DMS53 treated with DMSO at 0.1 percent for 48 hours (cell line): ENCODE measurements at regions not wholly inside any gene's neighbourhood (a gene's known extent, or its start where the extent isn't known, plus 50 kb on each side); places are given as distances from the start of the nearest gene placed in this dataset.

ENCODE experiments used
- DNase-seq: peaks from one replicate; lab custom pipeline; 2025; ENCODE audit not compliant: unreplicated experiment; lab: John Stamatoyannopoulos, UW

DNA sequence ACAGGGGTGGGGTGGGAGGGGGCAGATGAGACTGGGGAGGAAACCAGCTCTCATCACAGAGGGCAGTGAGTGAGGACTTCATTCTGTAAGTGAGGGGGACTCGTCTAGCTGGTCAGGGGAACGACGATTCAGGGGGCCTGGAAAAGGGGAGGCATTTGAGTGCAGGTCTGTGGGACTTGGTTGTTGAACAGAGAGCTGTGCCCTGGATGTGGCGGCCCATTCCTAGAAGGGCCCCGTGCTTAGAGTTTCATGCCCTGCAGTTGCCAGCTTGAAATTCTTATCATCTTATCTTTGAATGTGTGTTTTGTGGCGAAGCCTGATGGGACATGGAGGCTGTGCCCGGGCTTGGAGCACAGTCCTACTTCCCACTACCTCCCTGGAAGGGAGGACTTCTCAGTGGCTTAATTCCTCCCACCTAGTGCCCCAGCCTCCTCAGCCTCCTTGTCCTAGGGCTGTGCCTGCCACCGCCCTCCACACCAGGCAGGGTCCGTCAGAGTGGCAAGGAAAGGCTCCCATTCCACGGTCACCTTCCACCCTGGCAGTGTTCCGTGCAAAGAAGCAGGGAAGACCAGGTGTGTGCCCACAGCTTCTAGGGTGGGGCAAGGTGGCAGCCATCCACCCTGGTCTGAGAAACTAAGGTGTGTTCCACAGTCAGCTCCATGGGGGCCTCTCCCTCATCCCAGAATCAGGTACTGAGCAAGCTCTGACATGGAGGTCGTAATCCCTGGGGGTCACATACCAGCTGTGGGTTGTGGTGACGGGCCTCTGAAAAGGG is 59.7 kb upstream of the LMO1 start:
- DNase-seq = no peak

DNA sequence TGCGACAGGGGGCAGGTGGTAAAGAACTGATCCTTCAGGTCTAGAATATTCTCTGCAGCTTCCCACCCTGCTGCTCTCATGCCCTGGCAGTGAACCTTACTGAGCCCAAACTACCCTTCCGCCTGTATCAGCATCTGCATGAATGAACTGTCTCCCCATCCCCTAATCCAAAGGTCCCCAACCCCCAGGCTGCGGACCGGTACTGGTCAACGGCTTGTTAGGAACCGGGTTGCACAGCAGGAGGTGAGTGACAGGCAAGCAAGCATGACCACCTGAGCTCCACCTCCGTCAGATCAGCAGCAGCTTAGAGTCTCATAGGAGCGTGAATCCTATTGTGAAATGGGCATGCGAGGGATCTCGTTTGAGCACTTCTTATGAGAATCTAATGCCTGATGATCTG is 58.2 kb upstream of the LMO1 start:
- no peak for DNase-seq

DNA sequence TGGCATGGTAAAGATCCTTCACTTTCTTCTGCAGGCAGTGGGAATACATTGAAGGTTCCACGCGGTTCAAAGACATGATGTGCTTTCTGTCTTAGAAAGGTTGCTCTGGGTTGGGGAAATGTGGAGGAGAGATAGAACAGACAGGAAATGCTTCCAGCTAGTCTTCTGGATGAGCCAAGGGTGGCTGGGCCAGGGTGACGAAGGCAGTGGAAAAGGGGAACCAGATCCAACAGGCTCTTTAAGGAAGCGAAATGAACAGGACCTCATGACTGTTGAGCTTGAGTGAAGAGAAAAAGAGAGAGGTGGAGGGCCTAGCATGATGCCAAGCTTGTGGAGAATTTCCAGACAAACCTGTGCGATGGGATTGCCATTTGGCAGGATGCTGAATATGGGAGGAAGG is 56.4 kb upstream of the LMO1 start:
- DNase-seq = no peak

DNA sequence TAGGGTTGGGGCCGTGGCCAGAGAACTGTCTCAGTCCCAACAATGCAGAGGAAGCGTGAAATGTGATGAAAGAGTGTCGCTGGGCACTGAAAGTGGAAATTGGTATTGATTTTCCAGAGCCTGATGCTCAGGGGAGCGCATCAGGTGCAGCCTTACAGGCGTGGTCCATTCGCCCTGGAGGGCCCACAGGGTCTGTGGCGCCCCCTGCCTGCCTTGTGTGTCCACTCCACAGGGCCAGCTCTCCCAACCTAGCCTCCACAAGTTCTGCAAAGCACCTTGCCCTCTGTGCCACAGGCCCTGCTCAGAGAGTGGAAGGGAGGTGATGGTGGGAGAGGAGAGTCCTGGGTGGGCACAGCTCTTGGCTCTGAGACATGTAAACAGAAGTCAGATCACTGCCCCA is 54.9 kb upstream of the LMO1 start:
- no peak for DNase-seq

DNA sequence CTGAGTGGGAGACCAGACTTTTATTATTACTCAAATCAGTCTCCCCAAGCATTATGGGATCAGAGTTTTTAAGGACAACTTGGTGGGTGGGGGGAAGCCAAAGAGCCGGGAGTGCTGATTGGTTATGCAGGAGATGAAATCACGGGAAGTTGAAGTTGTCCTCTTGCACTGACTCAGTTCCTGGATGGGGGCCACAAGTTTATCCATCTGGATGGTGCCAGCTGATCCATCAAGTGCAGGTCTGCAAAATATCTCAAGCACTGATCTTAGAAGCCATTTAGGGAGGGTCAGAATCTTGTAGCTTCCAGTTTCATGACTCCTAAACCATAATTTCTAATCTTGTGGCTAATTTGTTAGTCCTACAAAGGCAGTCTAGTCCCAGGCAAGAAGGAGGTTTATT is 53.5 kb upstream of the LMO1 start:
- no peak for DNase-seq

DNA sequence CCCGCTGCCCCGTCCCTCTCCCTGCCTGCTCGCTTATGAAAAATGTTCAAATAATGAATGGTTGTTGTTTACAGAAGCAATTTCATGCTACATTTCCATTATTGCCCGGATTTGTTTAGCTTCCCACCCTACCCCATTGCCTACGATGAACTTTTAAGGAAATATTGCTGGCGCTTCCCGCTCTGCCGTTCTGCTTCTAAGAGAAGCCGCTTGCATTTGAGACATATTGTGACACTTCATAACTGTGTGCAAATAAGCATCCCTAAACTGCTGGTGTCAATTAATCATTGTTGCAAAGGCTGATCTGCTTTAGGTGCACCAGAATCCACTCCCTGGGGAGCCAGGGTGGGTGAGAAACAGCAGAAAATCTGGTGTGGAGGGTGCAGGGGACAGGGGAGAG is 52.3 kb upstream of the LMO1 start:
- DNase-seq = no peak

DNA sequence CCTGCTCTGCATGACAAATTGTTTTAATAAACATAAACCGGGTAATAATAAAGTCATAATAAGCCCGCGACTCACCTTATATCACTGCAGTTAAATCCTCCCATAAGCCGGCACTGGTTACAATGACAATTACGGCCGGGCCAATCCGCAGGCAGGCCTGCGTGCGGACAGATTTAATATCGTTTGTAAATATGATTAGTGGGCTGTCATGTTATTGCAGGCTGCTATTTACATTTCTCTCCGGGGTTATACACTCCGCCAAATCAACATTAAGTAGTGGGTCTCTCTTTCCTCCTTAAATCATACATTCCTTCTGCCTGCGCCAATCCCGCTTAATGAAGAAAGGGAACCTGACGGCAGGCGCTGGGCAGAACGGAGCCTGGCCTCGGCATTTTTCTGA is 51.8 kb upstream of the LMO1 start:
- DNase-seq = no peak

DNA sequence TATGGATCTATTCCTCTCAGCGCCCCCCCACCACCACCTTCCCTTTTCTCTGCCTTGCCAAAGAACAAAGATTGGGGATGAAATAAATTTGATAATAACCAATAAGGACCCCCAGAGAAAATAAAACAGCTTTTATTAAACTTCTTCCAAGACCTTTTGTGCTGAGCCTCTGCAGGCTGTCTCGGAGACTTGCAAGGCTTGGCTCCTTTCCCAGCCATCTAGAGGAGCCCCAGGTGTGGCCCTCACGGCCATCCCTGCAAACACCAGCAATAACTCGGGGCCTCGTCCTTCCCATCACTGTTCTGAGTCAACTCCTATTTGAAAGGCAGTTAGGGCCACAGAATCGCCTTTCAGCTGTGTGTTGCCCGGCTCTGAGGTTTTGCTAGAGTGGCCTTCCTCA is 51.2 kb upstream of the LMO1 start:
- DNase-seq = no peak

DNA sequence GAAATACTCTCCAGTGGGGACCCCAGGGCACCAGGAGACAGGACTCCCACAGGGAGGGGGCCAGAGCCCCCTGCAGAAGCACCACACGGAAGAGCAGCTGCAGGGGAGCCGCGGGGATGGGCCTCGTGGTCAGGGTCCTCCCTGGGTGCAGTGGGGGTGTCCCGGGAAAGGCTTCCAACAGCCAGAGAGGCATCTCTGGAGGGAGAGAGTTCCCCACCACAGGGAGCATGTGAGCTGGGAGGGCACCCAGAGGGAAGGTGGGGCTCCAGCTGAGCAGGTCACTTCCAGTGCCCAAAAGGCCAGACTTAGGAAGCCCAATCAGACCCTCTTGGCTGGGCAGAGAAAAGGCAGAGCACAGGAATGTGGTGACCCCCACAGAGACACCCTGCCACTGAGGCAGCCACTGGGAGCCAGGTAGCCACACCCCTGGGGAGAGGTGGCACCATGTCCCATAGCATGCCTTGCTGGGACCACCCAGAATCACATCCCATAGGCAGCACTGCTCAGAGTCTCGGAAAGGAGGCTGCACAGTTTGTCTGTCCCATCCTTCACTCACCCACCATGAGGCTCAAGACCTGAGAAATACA is 49.9 kb upstream of the LMO1 start:
- DNase-seq = no peak
